ENCODE measurements at regions not wholly inside any gene's neighbourhood (a gene's known extent, or its start where the extent isn't known, plus 50 kb on each side); places are given as distances from the start of the nearest gene placed in this dataset.

GRCh38 chr20:24046888-24047287 lies 58.3 kb upstream of the GGTLC1 start:
- no peak overlapping the region for H3K27ac Mint-ChIP-seq
- no peak overlapping the region for H3K4me3 Mint-ChIP-seq
- H3K9me3 Mint-ChIP-seq (ENCODE audit: low read depth), result no peaks in the 10 kb centered on the region
- CTCF ChIA-PET, result interaction anchor here (1.1 to 4.3 kb wide), 3 partner anchors 9 to 20 kb away, joined by 4 to 25 read pairs (median 5); no protein-coding TSS in a partner anchor
- ATAC-seq (no peak), DNase-seq (no peak)
- H3K4me1 Mint-ChIP-seq, result peaks cover 62% of the 10 kb centered on the region
- H3K36me3 Mint-ChIP-seq, result peaks cover 5% of the 10 kb centered on the region
- no peaks in the 10 kb centered on the region for H3K27me3 Mint-ChIP-seq

DNA sequence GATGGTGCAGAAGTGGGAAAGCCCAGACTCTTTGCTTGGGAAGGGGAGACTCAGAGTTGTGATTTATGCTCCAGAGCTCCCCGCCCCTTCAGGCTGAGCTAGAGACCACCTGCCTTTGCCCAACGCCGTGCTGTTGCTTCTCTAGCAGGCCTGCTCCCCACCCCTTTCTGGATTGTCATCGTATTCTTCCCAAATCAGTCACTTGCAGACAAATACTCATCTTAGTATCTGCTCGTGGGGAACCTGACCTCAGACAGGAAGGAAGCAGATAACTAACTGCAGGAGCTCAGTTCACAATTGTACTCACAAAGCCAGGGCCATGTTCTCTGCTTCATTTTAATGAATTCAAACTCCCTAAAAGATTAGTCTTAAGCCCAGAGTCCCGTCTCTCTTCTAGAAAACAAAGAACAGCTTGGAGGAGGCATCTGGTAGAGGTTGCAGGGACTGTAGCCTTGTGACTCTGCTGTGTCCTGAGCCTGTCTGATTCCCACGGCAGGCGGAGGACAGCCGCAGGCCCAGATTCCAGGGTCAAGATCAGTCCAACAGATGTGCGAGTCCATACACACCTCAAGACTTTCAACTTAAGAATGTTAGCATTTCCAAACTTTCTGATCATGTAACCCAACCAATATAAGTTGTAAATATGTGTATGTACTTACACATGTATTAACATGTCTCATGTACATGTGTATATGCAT lies 57.2 kb upstream of the GGTLC1 start:
- no peaks in the 10 kb centered on the region for H3K27me3 Mint-ChIP-seq
- CTCF ChIA-PET, result interaction anchor here (0.8 to 4.3 kb wide), 4 partner anchors 13 to 56 kb away, joined by 3 to 25 read pairs (median 4); no protein-coding TSS in a partner anchor
- no peaks in the 10 kb centered on the region for H3K9me3 Mint-ChIP-seq (ENCODE audit: low read depth)
- H3K4me1 Mint-ChIP-seq, result peaks cover 54% of the 10 kb centered on the region
- H3K4me3 Mint-ChIP-seq, result peak overlapping the region; percentile 6
- H3K27ac Mint-ChIP-seq, result peak overlapping the region; percentile 69
- peak; percentile 83 for DNase-seq
- peak; percentile 94 for ATAC-seq
- H3K36me3 Mint-ChIP-seq, result peaks cover 5% of the 10 kb centered on the region

DNA sequence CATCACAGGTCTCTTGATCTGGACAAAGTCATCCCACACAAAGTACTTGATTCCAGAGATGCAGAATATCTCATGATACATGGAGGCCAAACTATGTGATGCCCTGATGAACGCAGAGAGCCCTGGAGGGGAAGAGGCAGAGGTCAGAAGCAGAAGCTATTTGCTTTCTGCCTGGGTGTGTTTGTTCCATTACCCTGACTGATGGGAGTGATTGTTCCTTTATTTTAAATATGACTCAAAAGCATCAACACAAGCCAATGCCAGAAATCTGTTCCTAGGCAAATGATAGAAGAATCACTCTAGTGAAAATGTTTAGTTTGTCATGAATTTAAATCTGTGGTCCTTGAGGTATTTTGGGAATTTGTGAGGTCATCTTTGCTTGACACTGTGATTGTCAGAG lies 54.7 kb upstream of the GGTLC1 start:
- H3K27ac Mint-ChIP-seq, result no peak overlapping the region
- no peaks in the 10 kb centered on the region for H3K9me3 Mint-ChIP-seq (ENCODE audit: low read depth)
- no peak overlapping the region for H3K4me3 Mint-ChIP-seq

GRCh38 chr20:24042646-24043045 lies 54.1 kb upstream of the GGTLC1 start:
- Mint-ChIP-seq H3K27me3 (no peaks in the 10 kb centered on the region), H3K27ac (no peak overlapping the region), H3K4me3 (no peak overlapping the region), H3K4me1 (peaks cover 44% of the 10 kb centered on the region), H3K36me3 (peaks cover 5% of the 10 kb centered on the region), H3K9me3 (ENCODE audit: low read depth) (no peaks in the 10 kb centered on the region)
- ATAC-seq, result no peak
- no peak for DNase-seq
- CTCF ChIA-PET, result no interaction called here

More for the DNA sequence above, 54.7 kb upstream of the GGTLC1 start:
- no peak for ATAC-seq
- no peak for DNase-seq
- Mint-ChIP-seq H3K36me3 (peaks cover 5% of the 10 kb centered on the region), H3K27me3 (no peaks in the 10 kb centered on the region), H3K4me1 (peaks cover 40% of the 10 kb centered on the region)
- CTCF ChIA-PET, result interaction anchor here (1.4 to 4.3 kb wide), 2 partner anchors 16 to 34 kb away, joined by 3 to 25 read pairs; no protein-coding TSS in a partner anchor

GRCh38 chr20:24040896-24041459 lies 52.4 kb upstream of the GGTLC1 start:
- no peak for DNase-seq
- Mint-ChIP-seq H3K27me3 (no peaks in the 10 kb centered on the region), H3K9me3 (ENCODE audit: low read depth) (no peaks in the 10 kb centered on the region), H3K27ac (no peak overlapping the region), H3K4me3 (no peak overlapping the region), H3K36me3 (peaks cover 2% of the 10 kb centered on the region), H3K4me1 (peaks cover 35% of the 10 kb centered on the region)
- ATAC-seq, result no peak
- CTCF ChIA-PET, result no interaction called here

DNA sequence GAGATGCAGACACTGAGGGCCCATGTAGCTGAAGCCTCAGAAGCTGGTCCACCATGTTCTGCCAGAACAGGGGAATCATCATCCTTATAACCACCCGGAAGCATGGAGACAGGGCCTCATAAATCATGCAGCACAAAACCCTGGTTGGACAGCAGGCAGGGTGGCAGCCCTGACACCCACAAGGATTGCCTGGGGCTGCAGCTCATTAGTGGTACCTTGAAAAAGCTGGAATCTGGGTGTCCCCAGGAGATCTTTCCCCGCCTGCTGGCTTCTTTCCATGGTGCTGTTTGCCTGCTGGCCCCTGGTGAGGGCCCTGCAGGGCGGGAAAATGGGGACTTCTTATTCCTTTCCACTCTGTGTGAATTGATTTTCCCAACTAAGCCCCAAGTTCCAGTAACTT lies 50.6 kb upstream of the GGTLC1 start:
- DNase-seq (no peak), ATAC-seq (no peak)
- Mint-ChIP-seq H3K27me3 (no peaks in the 10 kb centered on the region), H3K9me3 (ENCODE audit: low read depth) (no peaks in the 10 kb centered on the region), H3K36me3 (peaks cover 2% of the 10 kb centered on the region), H3K4me1 (peaks cover 27% of the 10 kb centered on the region), H3K4me3 (no peak overlapping the region), H3K27ac (no peak overlapping the region)
- CTCF ChIA-PET, result interaction anchor here (1.3 to 2.0 kb wide), 2 partner anchors 8 to 12 kb away, joined by 3 to 5 read pairs; no protein-coding TSS in a partner anchor
